ENCODE measurements at regions not wholly inside any gene's neighbourhood (a gene's known extent, or its start where the extent isn't known, plus 50 kb on each side); places are given as distances from the start of the nearest gene placed in this dataset.

DNA sequence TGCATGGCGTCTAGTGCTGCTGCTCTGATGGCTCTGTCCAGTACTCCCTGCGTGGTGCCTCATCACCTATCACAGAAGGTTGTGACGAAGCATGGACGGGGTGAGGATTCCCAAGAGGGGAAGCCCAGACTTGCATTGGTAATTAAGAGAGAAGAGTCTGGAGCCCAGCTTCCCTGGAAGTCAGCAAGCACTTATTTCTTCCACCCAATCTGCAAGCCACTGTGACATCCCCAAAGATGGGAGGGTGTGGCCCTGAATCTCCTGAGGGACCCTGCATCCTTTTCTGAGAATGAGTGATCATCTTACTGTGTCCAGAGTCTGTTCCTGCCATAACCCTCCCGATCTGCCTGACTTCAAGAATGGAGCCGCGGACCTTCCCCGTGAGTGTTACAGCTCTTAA, 166.7 kb downstream of the PTPN20 start:
- no peaks in the 10 kb centered on the region for H3K9me3 ChIP-seq
- DNase-seq (ENCODE audit: low spot score in 2 of 2), result no peak
- H3K27ac ChIP-seq, result no peak overlapping the region
- peaks cover 3% of the 10 kb centered on the region for H3K4me1 ChIP-seq
- no peak overlapping the region for H3K4me3 ChIP-seq
- TF ChIP-seq POLR2AphosphoS5 (IDR thresholded peaks at IDR 0.05) (no peak), EP300 (IDR thresholded peaks at IDR 0.05) (no peak), CTCF (IDR thresholded peaks at IDR 0.05) (no peak), POLR2A (IDR thresholded peaks at IDR 0.05) (no peak)
- 90% methylated on average over 8 of the region's 8 CpGs for WGBS
- no peaks in the 10 kb centered on the region for H3K36me3 ChIP-seq
- no peaks in the 10 kb centered on the region for H3K27me3 ChIP-seq

- no peak overlapping the region for H3K4me3 ChIP-seq
- no peak for DNase-seq (ENCODE audit: low spot score in 2 of 2)
Observed at GRCh38 chr10:47078393-47079203, 167.4 kb downstream of the PTPN20 start.

GRCh38 chr10:47079204-47079580, 168.0 kb downstream of the PTPN20 start:
- Histone ChIP-seq H3K4me1 (peaks cover 3% of the 10 kb centered on the region), H3K4me3 (no peak overlapping the region), H3K27me3 (no peaks in the 10 kb centered on the region), H3K9me3 (no peaks in the 10 kb centered on the region), H3K36me3 (no peaks in the 10 kb centered on the region), H3K27ac (no peak overlapping the region)
- no peak for DNase-seq (ENCODE audit: low spot score in 2 of 2)
- no peak for TF ChIP-seq EP300 (IDR thresholded peaks at IDR 0.05)
- TF ChIP-seq POLR2A (IDR thresholded peaks at IDR 0.05), result no peak
- TF ChIP-seq CTCF (IDR thresholded peaks at IDR 0.05), result no peak
- no peak for TF ChIP-seq POLR2AphosphoS5 (IDR thresholded peaks at IDR 0.05)
- WGBS, result 83% methylated on average over 3 of the region's 3 CpGs

More at GRCh38 chr10:47078393-47079203, 167.4 kb downstream of the PTPN20 start:
- Histone ChIP-seq H3K27me3 (no peaks in the 10 kb centered on the region), H3K4me1 (peaks cover 3% of the 10 kb centered on the region), H3K9me3 (no peaks in the 10 kb centered on the region), H3K36me3 (no peaks in the 10 kb centered on the region), H3K27ac (no peak overlapping the region)
- TF ChIP-seq EP300 (IDR thresholded peaks at IDR 0.05), result no peak
- TF ChIP-seq POLR2A (IDR thresholded peaks at IDR 0.05), result no peak
- no peak for TF ChIP-seq CTCF (IDR thresholded peaks at IDR 0.05)
- TF ChIP-seq POLR2AphosphoS5 (IDR thresholded peaks at IDR 0.05), result no peak
- 88% methylated on average over 8 of the region's 8 CpGs for WGBS

GRCh38 chr10:47081264-47081663, 170.0 kb downstream of the PTPN20 start:
- peak in 1 of 2 donors; percentile 31 for DNase-seq (ENCODE audit: low spot score in 2 of 2)
- Histone ChIP-seq H3K36me3 (no peaks in the 10 kb centered on the region), H3K4me1 (peaks cover 3% of the 10 kb centered on the region), H3K27ac (no peak overlapping the region), H3K9me3 (no peaks in the 10 kb centered on the region), H3K4me3 (no peak overlapping the region), H3K27me3 (no peaks in the 10 kb centered on the region)
- 54% methylated on average over 4 of the region's 4 CpGs for WGBS
- TF ChIP-seq CTCF (IDR thresholded peaks at IDR 0.05) (no peak), EP300 (IDR thresholded peaks at IDR 0.05) (no peak), POLR2A (IDR thresholded peaks at IDR 0.05) (no peak), POLR2AphosphoS5 (IDR thresholded peaks at IDR 0.05) (no peak)

DNA sequence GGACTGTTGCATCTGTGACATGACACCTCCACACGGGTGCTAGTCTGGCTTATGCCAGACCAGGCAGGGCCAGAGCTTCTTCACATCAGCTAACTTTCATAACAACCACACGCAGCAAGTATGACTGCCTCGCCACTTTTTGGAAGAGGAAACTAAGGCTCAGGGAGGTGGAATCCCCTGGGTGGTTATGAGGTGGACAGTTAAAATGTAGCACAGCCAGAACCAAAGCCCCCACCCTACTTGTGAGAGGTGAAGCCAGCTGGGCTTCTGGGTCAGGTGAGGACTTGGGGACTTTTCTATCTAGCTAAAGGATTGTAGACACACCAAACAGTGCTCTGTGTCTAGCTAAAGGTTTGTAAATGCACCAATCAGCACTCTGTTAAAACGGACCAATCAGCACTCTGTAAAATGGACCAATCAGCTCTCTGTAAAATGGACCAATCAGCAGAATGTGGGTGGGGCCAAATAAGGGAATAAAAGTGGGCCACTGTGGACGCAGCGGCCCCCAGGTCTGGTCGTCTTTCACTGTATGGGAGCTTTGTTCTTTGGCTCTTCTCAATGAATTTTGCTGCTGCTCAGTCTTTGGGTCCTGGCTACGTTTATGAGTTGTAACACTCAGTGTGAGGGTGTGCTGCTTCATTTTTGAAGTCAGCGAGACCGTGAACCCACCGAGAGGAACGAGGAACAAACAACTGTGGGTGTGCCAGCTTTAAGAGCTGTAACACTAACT, 171.0 kb downstream of the PTPN20 start:
- Histone ChIP-seq H3K27me3 (no peaks in the 10 kb centered on the region), H3K36me3 (no peaks in the 10 kb centered on the region), H3K4me1 (peaks cover 3% of the 10 kb centered on the region), H3K4me3 (no peak overlapping the region), H3K27ac (no peak overlapping the region), H3K9me3 (no peaks in the 10 kb centered on the region)
- peak in 1 of 2 donors; percentile 21 for DNase-seq (ENCODE audit: low spot score in 2 of 2)
- TF ChIP-seq POLR2AphosphoS5 (IDR thresholded peaks at IDR 0.05), result no peak
- TF ChIP-seq POLR2A (IDR thresholded peaks at IDR 0.05), result no peak
- TF ChIP-seq CTCF (IDR thresholded peaks at IDR 0.05), result no peak
- TF ChIP-seq EP300 (IDR thresholded peaks at IDR 0.05), result no peak
- 90% methylated on average over 12 of the region's 12 CpGs for WGBS
